Mammary epithelial cell (primary cell): ENCODE measurements at regions not wholly inside any gene's neighbourhood (a gene's known extent, or its start where the extent isn't known, plus 50 kb on each side); places are given as distances from the start of the nearest gene placed in this dataset.

Source experiments
- CTCF ChIP-seq, 2 donors: IDR thresholded peaks in 1 of 2; conservative IDR thresholded peaks in 1 of 2; 2 replicates each; pipeline ENCODE4 v1.5.1; 2011 to 2012; ENCODE audit warnings: inconsistent platforms in 2 of 2, low read length in 2 of 2, mild to moderate bottlenecking in 2 of 2, control low read depth in 1 of 2, low read depth in 1 of 2; ENCODE audit not compliant: insufficient read depth in 1 of 2; ENCODE audit errors: extremely low read depth in 1 of 2
- EZH2 ChIP-seq: IDR thresholded peaks from 2 replicates; pipeline ENCODE4 v1.6.1; 2012; ENCODE audit warnings: low read length, inconsistent platforms, borderline replicate concordance

GRCh38 chr14:94929354-94929753, 159.4 kb upstream of the GSC start:
- TF ChIP-seq CTCF (conservative IDR thresholded peaks at IDR 0.05 in 1 of 2, IDR thresholded peaks at IDR 0.05 in 1 of 2; ENCODE audit: extremely low read depth in 1 of 2, insufficient read depth in 1 of 2, low read depth in 1 of 2, low read length in 2 of 2) (no peak), EZH2 (no peak)
